OCI-LY3 (cell line): ENCODE measurements at regions not wholly inside any gene's neighbourhood (a gene's known extent, or its start where the extent isn't known, plus 50 kb on each side); places are given as distances from the start of the nearest gene placed in this dataset.

Experiments
- CTCF ChIP-seq: fragments of 200-600, 300-600 bp; sonication (generic); IDR thresholded peaks from 2 replicates; pipeline ENCODE4 v1.5.1; 2014; ENCODE audit warnings: antibody characterized with exemption, low read length, low read depth
- EZH2phosphoT487 ChIP-seq: fragments of 200-600 bp; shearing (Covaris generic); IDR thresholded peaks from 2 replicates; pipeline ENCODE4 v1.6.1; 2018; ENCODE audit warnings: antibody characterized with exemption, mixed run types, low read depth

DNA sequence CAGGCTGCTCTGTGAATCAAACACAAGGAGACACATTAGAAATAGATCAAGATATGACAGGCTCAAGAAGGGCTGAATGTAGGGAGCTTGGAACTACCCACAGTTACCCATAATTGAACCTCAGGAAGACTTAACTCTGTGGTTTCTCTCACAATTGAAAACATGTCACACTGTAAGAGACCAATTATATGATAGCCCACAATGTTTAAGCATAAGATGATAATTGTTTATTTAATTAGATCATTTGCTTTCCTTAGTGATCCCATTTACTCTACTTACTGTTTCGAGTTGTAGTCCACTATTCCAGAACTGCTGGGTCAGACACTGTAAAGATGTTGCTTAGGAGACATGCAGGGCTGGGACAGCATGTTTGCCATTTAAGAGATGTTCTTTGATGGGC is 201.3 kb upstream of the RARB start:
- no peak for TF ChIP-seq CTCF
- no peak for TF ChIP-seq EZH2phosphoT487
